HG03039 (cell line): ENCODE measurements at regions not wholly inside any gene's neighbourhood (a gene's known extent, or its start where the extent isn't known, plus 50 kb on each side); places are given as distances from the start of the nearest gene placed in this dataset.
"Not testable (repeated sequence)": the region's sequence is repeated elsewhere in the genome, so short reads cannot be mapped to it uniquely, and the experiment has no call there.

Experiments used
- ATAC-seq: cut with Tn5 transposase; IDR thresholded peaks from one replicate; pipeline ENCODE4 v1.9.1; 2021; ENCODE audit warnings: mild to moderate bottlenecking, moderate library complexity; ENCODE audit not compliant: unreplicated experiment

DNA sequence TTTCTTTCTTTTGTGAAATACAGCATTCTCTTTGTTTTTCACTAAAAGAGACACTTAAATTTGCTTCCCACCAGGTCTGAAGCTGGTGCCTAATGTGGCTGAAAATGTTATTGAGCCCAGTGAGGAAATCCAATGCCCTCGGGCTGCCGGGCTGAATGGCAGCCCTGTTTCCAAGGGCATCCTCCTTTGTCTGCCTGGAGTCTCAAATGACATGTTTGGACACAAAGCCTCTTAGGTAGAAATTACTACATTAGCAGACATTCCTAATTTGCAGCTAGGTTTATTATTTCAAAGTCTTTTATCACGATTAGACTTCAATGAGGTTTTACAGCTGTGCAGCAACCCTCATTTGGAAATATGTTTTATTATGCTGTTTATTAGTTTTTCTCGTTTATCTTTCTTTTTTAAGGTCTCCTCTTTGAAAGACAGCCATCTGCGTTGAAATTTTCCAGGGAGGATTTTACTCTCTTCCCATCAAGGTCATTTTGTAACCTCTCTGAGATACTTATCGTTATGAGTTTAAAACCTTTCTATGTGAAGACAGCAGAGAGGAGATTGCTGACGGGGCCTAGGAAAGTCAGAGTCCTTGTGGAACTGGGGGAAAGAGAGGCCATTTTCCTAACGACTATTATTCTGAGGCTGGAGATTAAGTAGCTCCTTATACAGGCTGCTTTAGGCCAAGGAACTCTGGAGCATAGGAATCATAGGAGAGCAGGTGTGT lies 59.0 kb upstream of the ZNF532 start:
- ATAC-seq: no peak

DNA sequence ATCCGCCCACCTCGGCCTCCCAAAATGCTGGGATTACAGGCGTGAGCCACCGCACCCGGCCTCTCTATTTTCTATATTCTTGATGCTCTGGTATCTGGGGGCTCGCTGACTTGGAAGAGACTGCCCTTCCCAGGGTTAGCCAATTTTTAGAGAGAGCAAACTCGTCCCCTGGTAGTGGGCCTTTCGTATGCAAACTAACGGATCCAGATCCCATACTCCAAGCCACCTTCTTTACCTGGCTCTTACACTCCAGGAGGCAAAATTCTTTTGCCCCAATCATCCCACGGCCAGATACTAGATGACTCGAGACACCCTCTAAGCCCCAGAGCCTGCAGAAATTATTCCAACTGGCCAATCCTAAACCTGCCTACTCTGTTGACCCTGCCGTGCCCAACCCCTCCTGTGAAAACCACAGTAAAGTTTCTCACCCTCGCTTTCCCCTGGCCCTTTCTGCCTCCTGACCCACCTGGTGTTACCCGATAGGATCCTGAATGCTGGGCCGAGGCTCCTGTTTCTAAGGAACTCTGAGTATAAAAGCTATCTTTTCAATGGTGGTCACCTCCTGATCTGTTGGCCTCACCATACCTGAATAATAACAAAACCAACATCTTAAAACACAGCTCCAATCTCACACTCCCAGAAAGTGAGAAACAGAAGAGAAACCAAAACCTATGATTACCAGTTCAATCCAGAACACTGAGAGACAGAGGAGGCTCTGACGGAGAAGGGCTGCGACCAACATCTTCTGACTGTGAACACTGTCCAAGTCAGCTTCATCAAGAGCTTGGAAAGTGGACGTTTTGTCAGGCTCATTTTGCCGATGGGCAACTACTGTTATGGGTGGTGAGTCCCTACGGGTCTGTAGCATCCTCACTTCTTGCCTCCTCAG lies 57.6 kb upstream of the ZNF532 start:
- peak; percentile 80 for ATAC-seq

DNA sequence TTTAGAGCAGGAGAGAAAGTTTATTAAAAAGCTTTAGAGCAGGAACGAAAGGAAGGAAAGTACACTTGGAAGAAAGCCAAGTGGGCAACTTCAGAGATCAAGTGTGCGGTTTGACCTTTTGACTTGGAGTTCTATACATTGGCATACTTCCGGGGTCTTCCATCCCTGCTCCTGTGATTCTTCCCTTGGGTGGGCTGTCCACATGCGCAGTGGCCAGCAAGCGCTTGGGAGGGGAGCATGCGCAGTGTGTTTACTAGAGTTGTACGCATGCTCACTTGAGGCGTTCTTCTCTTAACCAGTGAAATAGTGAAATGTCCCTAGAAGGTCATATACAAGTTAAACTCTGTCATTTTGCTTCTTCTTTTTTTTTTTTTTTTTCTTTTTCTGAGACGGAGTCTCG lies 56.9 kb upstream of the ZNF532 start:
- no peak for ATAC-seq

DNA sequence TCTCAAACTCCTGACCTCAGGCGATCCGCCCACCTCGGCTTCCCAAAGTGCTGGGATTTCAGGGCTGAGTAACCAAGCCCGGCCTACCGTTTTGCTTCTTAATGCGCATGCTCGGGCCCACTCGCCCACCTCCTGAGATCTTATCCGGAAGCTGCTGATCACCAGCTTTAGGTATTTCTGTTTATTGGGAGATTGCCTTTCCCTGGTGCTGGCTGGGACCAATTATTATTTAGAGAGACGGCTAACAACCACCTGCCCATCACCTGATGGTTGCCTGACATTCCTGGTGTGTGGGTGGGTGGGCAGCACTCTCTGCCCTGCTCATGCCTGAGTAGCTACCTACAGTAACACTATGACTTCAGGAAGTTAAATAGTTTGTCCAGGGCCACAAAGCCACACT lies 56.3 kb upstream of the ZNF532 start:
- no peak for ATAC-seq

DNA sequence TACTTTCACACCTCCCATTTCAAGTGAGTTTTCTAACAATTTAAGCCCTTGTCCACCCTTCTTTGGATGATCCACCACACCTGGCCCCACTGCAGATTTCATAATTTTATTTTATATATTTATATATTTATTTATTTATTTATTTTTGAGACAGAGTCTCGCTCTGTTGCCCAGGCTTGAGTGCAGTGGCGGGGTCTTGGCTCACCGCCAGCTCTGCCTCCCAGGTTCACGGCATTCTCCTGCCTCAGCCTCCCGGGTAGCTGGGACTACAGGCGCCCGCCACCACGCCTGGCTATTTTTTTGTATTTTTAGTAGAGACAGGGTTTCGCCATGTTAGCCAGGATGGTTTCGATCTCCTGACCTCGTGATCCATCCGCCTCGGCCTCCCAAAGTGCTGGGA lies 52.8 kb upstream of the ZNF532 start:
- not testable (repeated sequence) for ATAC-seq

DNA sequence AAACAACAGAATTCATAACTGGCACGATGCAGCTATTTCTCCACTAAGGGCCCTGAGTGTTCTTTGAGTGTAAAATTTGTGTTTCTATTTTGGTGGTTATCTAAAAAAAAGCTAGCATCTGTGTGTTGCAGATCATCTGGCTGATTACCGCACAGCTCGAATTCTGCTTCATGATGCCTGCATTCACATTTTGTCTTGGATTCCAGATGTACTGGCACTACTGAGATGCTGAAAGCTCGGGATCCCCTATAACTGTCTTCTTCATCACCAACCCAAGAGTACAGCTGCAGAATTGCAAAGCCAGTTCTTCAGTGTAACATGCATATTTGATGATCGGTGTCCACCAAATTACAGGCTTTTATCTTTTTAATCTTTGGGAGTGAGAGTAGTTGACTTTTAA lies 51.6 kb upstream of the ZNF532 start:
- no peak for ATAC-seq

DNA sequence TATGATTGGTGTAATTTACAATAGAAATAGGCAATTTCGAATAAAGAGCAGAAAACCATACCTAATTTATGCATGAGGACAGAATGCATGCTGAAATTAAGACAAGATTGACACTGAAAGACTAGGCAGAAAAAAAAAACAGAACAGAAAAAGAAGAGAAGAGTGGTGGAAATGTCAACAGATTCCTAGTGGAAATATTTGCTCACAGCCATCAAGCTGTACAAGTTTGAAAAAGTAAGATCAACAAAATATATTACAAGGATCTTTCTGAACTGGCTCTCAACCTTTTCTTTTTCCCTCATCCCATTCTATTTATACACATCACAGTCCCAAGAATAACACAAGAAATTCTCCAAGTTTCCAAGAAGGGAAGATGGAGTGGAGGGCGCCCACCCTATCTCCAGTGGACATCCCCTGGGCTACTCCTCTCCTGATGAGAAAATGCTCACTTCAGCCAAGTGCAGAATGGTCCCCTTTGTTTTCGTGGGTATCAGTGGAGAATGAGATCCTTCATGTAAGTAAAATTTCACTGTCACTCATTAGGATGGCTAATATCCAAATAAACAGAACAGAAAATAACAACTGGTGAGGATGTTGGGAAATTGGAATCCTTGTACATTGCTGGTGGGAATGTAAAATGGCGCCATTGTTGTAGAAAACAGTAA lies 51.0 kb upstream of the ZNF532 start:
- ATAC-seq: no peak

DNA sequence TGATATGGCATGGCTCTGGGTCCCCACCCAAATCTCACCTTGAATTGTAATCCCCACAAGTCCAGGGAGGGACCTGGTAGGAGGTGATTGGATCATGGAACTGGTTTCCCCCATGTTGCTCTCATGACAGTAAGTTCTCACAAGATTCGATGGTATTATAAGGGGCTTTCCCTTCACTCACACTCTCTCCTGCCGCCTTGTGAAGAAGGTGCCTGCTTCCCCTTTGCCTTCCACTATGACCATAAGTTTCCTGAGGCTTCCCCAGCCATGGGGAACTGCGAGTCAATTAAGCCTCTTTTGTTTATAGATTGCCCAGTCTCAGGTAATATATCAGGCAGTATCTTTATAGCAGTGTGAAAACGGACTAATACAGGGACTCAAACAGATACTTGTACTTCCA lies 50.4 kb upstream of the ZNF532 start:
- no peak for ATAC-seq
